Prostate gland (tissue), 2 donors: ENCODE measurements at regions not wholly inside any gene's neighbourhood (a gene's known extent, or its start where the extent isn't known, plus 50 kb on each side); places are given as distances from the start of the nearest gene placed in this dataset.

ENCODE experiments used
- DNase-seq: peaks from one replicate; pipeline ENCODE4 v3.0.0-alpha.2; 2019; ENCODE audit warnings: low spot score
- H3K27ac ChIP-seq, 2 donors: fragments of 200-600 bp; sonication (generic); 2 replicates each; pipeline ENCODE4 v1.5.1; 2017 to 2019
- H3K27me3 ChIP-seq: fragments of 200-600 bp; sonication (generic); replicated peaks from 2 replicates; pipeline ENCODE4 v1.5.1; 2019; ENCODE audit not compliant: insufficient read depth
- H3K36me3 ChIP-seq, 2 donors: fragments of 200-600 bp; sonication (generic); 1 replicate in 1 of 2; 2 replicates in 1 of 2; pipeline versions ENCODE4 v1.5.1 to v1.8.1; 2017 to 2019
- H3K4me1 ChIP-seq: fragments of 200-600 bp; sonication (generic); replicated peaks from 2 replicates; pipeline ENCODE4 v1.5.1; 2019
- H3K4me3 ChIP-seq, 2 donors: fragments of 200-600 bp; sonication (generic); 2 replicates each; pipeline ENCODE4 v1.5.1; 2017 to 2019
- H3K9me3 ChIP-seq: fragments of 200-600 bp; sonication (generic); 2 replicates; pipeline ENCODE4 v1.5.1; 2017
- CTCF ChIP-seq, 4 experiments: fragments of 200-600 bp in 2 of 4; fragments of 450-650 bp in 2 of 4; sonication (generic) in 2 of 4; IDR thresholded peaks; 1 replicate in 3 of 4; 2 replicates in 1 of 4; pipeline ENCODE4 v1.5.1; 2016 to 2019; ENCODE audit warnings: antibody characterized with exemption in 4 of 4, mild to moderate bottlenecking in 2 of 4, moderate library complexity in 2 of 4
- POLR2A ChIP-seq: fragments of 450-650 bp; IDR thresholded peaks from one replicate; pipeline ENCODE4 v1.6.1; 2016; ENCODE audit warnings: antibody characterized with exemption, mild to moderate bottlenecking
- POLR2AphosphoS5 ChIP-seq: sonication (generic); formaldehyde crosslinking; IDR thresholded peaks from one replicate; pipeline ENCODE4 v1.6.1; 2017; ENCODE audit warnings: antibody characterized with exemption
- WGBS: methylation state at CpG from one replicate; pipeline ENCODE4 v1.1.5; 2018; 5-methylcytosine and 5-hydroxymethylcytosine counted together
- intact Hi-C: fragments of 100-400 bp; cut with DNase I; formaldehyde crosslinking; loops from one replicate; pipeline ENCODE4 v1.14.2; 2022

GRCh38 chr5:74124826-74125225 is 498.8 kb downstream of the ARHGEF28 start:
- no peak for TF ChIP-seq CTCF (IDR thresholded peaks at IDR 0.05)
- TF ChIP-seq POLR2AphosphoS5, result no peak
- no peak for TF ChIP-seq POLR2A
- DNase-seq, result no peak
- Histone ChIP-seq H3K36me3 (no peaks in the 10 kb centered on the region), H3K27ac (no peak overlapping the region), H3K4me3 (no peak overlapping the region), H3K9me3 (no peaks in the 10 kb centered on the region), H3K4me1 (no peaks in the 10 kb centered on the region), H3K27me3 (no peaks in the 10 kb centered on the region)
- intact Hi-C loops, result no loop called here
- WGBS, result 92% methylated on average over 4 of the region's 4 CpGs

- DNase-seq, result no peak
- Histone ChIP-seq H3K4me1 (no peaks in the 10 kb centered on the region), H3K9me3 (no peaks in the 10 kb centered on the region), H3K36me3 (no peaks in the 10 kb centered on the region), H3K27ac (no peak overlapping the region), H3K4me3 (no peak overlapping the region), H3K27me3 (no peaks in the 10 kb centered on the region)
- 86% methylated on average over 5 of the region's 5 CpGs for WGBS
- no peak for TF ChIP-seq CTCF (IDR thresholded peaks at IDR 0.05)
- TF ChIP-seq POLR2A, result no peak
- TF ChIP-seq POLR2AphosphoS5, result no peak
- intact Hi-C loops, result no loop called here
Measured at GRCh38 chr5:74123929-74124328, 497.9 kb downstream of the ARHGEF28 start.

DNA sequence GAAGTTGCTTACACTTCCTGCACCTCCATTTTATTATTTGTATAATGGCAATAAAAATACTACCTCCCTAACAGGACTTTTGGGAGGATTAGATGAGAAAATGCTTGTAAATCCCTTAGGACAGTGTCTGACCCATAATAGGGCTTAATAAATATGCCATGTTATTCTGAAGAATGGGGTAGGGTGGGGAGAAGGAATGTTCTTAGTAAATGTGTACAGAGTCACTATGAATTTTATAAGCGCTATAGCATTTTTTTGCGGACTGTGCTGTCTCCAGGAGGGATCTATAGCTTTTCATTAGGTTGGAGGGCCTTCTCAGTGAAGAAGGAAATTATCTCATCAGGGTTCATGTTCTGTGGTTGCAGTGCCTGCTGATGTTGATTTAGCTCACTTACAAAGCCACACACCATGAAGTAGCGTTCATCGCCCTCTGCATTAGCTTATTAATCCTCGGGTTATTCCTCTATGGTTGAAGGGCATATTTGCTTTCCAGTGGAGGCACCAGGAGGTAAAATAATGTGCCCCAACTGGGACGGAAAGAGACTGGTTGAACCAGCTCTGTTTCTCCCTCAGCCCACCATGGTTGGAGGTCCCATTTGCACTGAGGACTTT is 497.1 kb downstream of the ARHGEF28 start:
- intact Hi-C loops, result no loop called here

DNA sequence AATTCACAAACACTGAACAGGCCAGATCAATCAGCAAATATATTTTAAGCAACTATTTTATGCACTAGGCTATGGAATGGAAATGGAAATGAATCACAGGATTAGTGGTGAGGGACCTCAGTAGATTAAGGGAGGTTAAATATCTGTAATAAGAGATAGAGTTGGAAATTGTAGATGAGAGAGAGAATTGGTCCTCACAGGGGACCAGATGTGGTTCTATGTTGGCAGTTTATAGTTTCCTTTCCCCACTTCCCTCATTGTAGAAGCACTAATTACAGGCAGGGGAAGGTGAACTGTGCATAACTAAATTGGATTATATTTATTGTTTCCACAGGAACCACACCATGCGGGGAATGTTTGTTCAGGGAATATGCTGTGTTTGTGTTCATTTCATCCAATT is 496.2 kb downstream of the ARHGEF28 start:
- no peaks in the 10 kb centered on the region for H3K4me1 ChIP-seq
- no peak for TF ChIP-seq POLR2A
- no peak for TF ChIP-seq CTCF (IDR thresholded peaks at IDR 0.05)
- TF ChIP-seq POLR2AphosphoS5, result no peak

More for the DNA sequence above, 497.1 kb downstream of the ARHGEF28 start:
- H3K4me1 ChIP-seq, result no peaks in the 10 kb centered on the region
- no peaks in the 10 kb centered on the region for H3K27me3 ChIP-seq
- H3K4me3 ChIP-seq, result no peak overlapping the region
- TF ChIP-seq POLR2AphosphoS5 (peak; percentile 13), POLR2A (no peak)
- DNase-seq, result no peak
- no peaks in the 10 kb centered on the region for H3K36me3 ChIP-seq
- H3K9me3 ChIP-seq, result no peaks in the 10 kb centered on the region
- 37% methylated on average over 6 of the region's 6 CpGs for WGBS
- no peak overlapping the region for H3K27ac ChIP-seq

DNA sequence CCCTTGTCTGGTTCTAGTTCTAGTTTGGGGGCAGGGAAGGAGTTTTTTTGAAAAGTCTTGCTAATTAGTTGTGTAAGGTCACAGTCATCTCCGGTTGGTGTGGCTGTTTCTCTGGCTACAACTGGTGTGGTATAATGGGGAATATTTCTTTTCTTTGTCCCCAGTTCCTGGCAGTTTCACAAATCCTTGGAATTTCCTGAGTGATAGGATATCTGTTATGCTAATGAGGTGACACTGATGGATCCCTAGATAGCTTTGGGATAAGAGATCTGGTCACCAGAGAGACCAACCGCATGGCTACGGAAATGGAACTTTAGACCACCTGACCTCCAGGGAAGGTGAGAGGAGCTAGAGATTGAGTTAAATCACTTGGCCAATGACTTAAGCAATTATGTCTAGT is 494.6 kb downstream of the ARHGEF28 start:
- no peak for DNase-seq
- TF ChIP-seq POLR2AphosphoS5 (no peak), CTCF (IDR thresholded peaks at IDR 0.05) (no peak), POLR2A (no peak)
- no peaks in the 10 kb centered on the region for H3K9me3 ChIP-seq
- no peaks in the 10 kb centered on the region for H3K4me1 ChIP-seq
- H3K27me3 ChIP-seq, result no peaks in the 10 kb centered on the region
- 98% methylated on average over 3 of the region's 3 CpGs for WGBS
- intact Hi-C loops, result no loop called here
- H3K27ac ChIP-seq, result no peak overlapping the region
- H3K4me3 ChIP-seq, result no peak overlapping the region
- H3K36me3 ChIP-seq, result no peaks in the 10 kb centered on the region

More for the DNA sequence above, 496.2 kb downstream of the ARHGEF28 start:
- H3K4me3 ChIP-seq, result no peak overlapping the region
- no peaks in the 10 kb centered on the region for H3K27me3 ChIP-seq
- H3K27ac ChIP-seq, result no peak overlapping the region
- no peaks in the 10 kb centered on the region for H3K9me3 ChIP-seq
- no peak for DNase-seq
- H3K36me3 ChIP-seq, result no peaks in the 10 kb centered on the region
- intact Hi-C loops, result no loop called here
- 69% methylated on average over 1 of the region's 1 CpG for WGBS
